ENCODE measurements at regions not wholly inside any gene's neighbourhood (a gene's known extent, or its start where the extent isn't known, plus 50 kb on each side); places are given as distances from the start of the nearest gene placed in this dataset.

DNA sequence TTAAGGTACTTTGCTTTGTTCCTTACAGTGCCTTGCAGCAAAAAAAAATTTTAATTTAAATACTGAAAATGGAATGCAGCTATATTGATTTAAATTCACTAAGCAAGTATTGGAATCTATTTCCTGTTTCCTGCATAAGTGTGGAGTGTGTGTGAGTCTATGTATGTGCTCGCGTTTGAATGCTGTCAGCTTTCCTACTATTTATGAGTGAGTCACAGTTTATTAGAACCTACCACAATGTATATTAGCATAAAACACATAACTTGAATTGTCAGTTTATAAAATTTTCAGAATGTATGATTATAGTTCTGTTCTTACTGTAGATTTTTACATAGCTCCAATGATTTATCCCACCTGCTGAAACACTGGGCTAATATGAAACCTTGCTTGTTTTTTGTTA, 302.1 kb downstream of the NR2F1-AS1 start:
- Histone ChIP-seq H3K9me3 (no peaks in the 10 kb centered on the region), H3K4me3 (no peak overlapping the region), H3K36me3 (no peaks in the 10 kb centered on the region), H3K4me1 (ENCODE audit: insufficient read depth) (no peaks in the 10 kb centered on the region), H3K27ac (no peak overlapping the region), H3K27me3 (no peaks in the 10 kb centered on the region)
- WGBS, 3 donors, result 74 to 81% (median 81%) methylated on average over 2 of the region's 2 CpGs
- intact Hi-C loops (cut with DNase I), result no loop called here
- DNase-seq, result no peak
- no peak for TF ChIP-seq EP300 (IDR thresholded peaks at IDR 0.05)
- TF ChIP-seq, protein P1, sequence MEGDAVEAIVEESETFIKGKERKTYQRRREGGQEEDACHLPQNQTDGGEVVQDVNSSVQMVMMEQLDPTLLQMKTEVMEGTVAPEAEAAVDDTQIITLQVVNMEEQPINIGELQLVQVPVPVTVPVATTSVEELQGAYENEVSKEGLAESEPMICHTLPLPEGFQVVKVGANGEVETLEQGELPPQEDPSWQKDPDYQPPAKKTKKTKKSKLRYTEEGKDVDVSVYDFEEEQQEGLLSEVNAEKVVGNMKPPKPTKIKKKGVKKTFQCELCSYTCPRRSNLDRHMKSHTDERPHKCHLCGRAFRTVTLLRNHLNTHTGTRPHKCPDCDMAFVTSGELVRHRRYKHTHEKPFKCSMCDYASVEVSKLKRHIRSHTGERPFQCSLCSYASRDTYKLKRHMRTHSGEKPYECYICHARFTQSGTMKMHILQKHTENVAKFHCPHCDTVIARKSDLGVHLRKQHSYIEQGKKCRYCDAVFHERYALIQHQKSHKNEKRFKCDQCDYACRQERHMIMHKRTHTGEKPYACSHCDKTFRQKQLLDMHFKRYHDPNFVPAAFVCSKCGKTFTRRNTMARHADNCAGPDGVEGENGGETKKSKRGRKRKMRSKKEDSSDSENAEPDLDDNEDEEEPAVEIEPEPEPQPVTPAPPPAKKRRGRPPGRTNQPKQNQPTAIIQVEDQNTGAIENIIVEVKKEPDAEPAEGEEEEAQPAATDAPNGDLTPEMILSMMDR (IDR thresholded peaks at IDR 0.05), result no peak
- TF ChIP-seq POLR2A (IDR thresholded peaks at IDR 0.05), result no peak

DNA sequence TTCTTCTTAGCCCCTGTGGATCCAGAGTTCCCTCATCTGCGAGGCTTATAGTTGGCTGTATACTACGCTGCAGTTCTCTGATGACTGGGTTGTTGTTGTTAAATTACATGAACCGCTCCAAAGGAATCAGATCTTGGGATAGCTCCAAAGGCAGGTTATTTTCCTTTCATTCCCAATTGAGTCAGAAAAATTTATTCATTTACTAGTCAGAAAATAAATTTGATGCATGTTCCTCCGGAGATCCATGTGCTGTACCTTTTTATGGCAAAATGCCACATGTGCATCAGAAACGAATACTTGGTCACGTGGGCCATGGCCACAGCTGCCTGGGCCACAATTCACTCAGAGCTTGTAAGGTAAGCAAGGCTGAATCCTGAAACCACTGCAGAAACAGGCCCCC, 304.0 kb downstream of the NR2F1-AS1 start:
- H3K9me3 ChIP-seq, result no peaks in the 10 kb centered on the region
- 89 to 94% (median 90%) methylated on average over 6 of the region's 6 CpGs for WGBS, 3 donors
- H3K27ac ChIP-seq, result no peak overlapping the region
- no peak for DNase-seq
- no peak for TF ChIP-seq EP300 (IDR thresholded peaks at IDR 0.05)
- TF ChIP-seq POLR2A (IDR thresholded peaks at IDR 0.05), result no peak
- TF ChIP-seq, protein P1 (IDR thresholded peaks at IDR 0.05), result no peak
- intact Hi-C loops (cut with DNase I), result no loop called here
- no peaks in the 10 kb centered on the region for H3K27me3 ChIP-seq
- no peaks in the 10 kb centered on the region for H3K36me3 ChIP-seq
- H3K4me3 ChIP-seq, result no peak overlapping the region
- H3K4me1 ChIP-seq (ENCODE audit: insufficient read depth), result no peaks in the 10 kb centered on the region

DNA sequence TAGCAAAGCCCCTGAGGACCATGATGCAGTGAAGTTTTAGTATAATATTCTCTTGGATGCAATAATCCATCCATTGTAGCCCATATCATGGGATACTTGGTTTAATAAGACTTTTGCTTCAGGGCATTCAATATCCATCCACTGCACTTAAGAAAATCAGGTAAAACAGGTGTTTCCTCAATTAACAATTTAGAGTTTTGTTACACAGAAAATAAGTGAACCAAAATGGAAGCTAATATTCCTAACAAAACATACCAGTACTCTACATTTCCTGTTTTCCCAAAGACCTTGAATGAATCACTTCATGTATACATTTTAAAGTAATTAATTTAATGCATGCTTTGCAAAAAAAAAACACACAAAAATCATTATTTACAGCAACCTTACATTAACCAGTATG, 305.6 kb downstream of the NR2F1-AS1 start:
- no peaks in the 10 kb centered on the region for H3K9me3 ChIP-seq
- no peaks in the 10 kb centered on the region for H3K36me3 ChIP-seq
- intact Hi-C loops (cut with DNase I), result no loop called here
- DNase-seq, result no peak
- H3K27ac ChIP-seq, result no peak overlapping the region
- no peaks in the 10 kb centered on the region for H3K27me3 ChIP-seq
- no peaks in the 10 kb centered on the region for H3K4me1 ChIP-seq (ENCODE audit: insufficient read depth)
- H3K4me3 ChIP-seq, result no peak overlapping the region
- TF ChIP-seq EP300 (IDR thresholded peaks at IDR 0.05) (no peak), POLR2A (IDR thresholded peaks at IDR 0.05) (no peak)
- TF ChIP-seq, protein P1 (IDR thresholded peaks at IDR 0.05), result no peak

DNA sequence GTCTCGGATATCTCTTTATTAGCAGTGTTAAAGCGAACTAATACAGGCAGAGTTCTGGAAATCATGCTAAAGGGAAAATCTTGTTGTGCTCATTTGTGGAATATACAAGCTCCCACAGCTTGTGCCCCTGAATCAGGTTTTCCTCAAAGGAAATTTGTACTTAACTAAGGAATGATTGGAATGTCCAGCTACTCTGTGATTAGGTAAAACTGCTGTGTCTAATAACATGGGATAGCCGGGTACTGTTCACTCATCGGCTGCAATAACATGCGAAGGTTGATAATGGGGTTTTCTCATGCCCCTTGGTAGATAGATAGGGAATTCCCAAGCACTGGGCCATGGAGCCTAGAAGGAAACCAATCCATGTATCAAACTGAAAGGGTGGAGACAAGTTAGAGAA, 306.7 kb downstream of the NR2F1-AS1 start:
- H3K9me3 ChIP-seq, result no peaks in the 10 kb centered on the region
- no peak overlapping the region for H3K27ac ChIP-seq
- no peaks in the 10 kb centered on the region for H3K4me1 ChIP-seq (ENCODE audit: insufficient read depth)
- TF ChIP-seq POLR2A (IDR thresholded peaks at IDR 0.05), result no peak
- TF ChIP-seq, protein P1 (IDR thresholded peaks at IDR 0.05), result no peak
- no peak for TF ChIP-seq EP300 (IDR thresholded peaks at IDR 0.05)
- H3K4me3 ChIP-seq, result no peak overlapping the region
- WGBS, 3 donors, result 52 to 65% (median 53%) methylated on average over 5 of the region's 5 CpGs
- no peaks in the 10 kb centered on the region for H3K27me3 ChIP-seq
- DNase-seq, result no peak
- intact Hi-C loops (cut with DNase I), result no loop called here
- no peaks in the 10 kb centered on the region for H3K36me3 ChIP-seq

DNA sequence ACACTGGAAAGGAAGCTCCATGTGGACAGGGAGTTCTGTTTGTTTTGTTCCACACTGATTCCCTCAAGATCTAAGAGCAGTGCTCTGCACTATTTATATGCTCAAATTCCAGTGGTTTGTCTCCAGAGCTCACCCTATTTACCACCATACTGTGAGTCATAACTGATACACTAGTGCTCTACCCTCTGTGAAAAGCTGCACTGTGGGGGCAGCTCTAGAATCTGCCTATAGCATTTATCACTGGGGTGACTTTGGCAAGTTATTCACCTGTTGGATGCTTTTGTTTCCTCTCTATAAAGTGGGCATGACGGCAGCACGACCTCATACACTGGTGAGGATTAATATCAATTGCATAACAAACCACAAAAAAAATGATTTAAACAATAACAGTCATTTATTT, 307.8 kb downstream of the NR2F1-AS1 start:
- intact Hi-C loops (cut with DNase I), result no loop called here
- H3K4me3 ChIP-seq, result no peak overlapping the region
- no peak for TF ChIP-seq EP300 (IDR thresholded peaks at IDR 0.05)
- no peak for TF ChIP-seq POLR2A (IDR thresholded peaks at IDR 0.05)
- TF ChIP-seq, protein P1 (IDR thresholded peaks at IDR 0.05), result no peak
- H3K4me1 ChIP-seq (ENCODE audit: insufficient read depth), result no peaks in the 10 kb centered on the region
- H3K9me3 ChIP-seq, result no peaks in the 10 kb centered on the region
- DNase-seq, result no peak
- 58 to 90% (median 63%) methylated on average over 2 of the region's 2 CpGs for WGBS, 3 donors
- no peaks in the 10 kb centered on the region for H3K27me3 ChIP-seq
- H3K27ac ChIP-seq, result no peak overlapping the region
- no peaks in the 10 kb centered on the region for H3K36me3 ChIP-seq
